ENCODE measurements at regions not wholly inside any gene's neighbourhood (a gene's known extent, or its start where the extent isn't known, plus 50 kb on each side); places are given as distances from the start of the nearest gene placed in this dataset.

GRCh38 chr1:98355656-98356383 is 305.7 kb upstream of the SNX7 start:
- H3K36me3 Mint-ChIP-seq = no peaks in the 10 kb centered on the region
- no peak for ATAC-seq
- peaks cover 0 to 5% (median 1%) of the 10 kb centered on the region in 4 donors for H3K4me1 Mint-ChIP-seq
- H3K27me3 Mint-ChIP-seq = no peaks in the 10 kb centered on the region
- H3K9me3 Mint-ChIP-seq = peaks cover 0 to 3% (median 0%) of the 10 kb centered on the region in 9 donors
- H3K27ac Mint-ChIP-seq = no peak overlapping the region
- no peak overlapping the region for H3K4me3 Mint-ChIP-seq
- POLR2A ChIA-PET = no interaction called here
- no peak for DNase-seq

DNA sequence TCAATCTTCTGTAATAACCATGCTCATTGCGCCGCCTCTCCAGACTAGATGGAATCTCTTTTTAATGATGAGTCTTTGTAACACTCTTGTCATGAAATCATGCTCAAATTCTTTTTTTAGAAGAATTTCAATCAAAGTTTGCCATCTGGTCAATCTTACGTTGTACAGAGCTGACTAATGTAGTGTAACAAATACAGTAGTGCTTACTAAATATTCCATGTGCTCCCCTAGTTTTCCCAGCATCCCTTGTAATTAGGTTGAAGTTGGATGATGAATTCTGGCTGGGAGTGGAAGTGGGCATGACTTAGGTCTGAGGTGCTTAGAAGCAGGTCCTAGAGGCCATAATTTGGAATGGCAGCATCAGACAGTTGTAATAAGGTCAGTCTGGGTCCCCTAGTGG is 309.1 kb upstream of the SNX7 start:
- H3K9me3 Mint-ChIP-seq = peaks cover 0 to 8% (median 0%) of the 10 kb centered on the region in 9 donors
- no peak for ATAC-seq
- POLR2A ChIA-PET = no interaction called here
- H3K27me3 Mint-ChIP-seq = no peaks in the 10 kb centered on the region
- no peaks in the 10 kb centered on the region for H3K36me3 Mint-ChIP-seq
- no peak for DNase-seq
- H3K27ac Mint-ChIP-seq = no peak overlapping the region
- peaks cover 0 to 5% (median 1%) of the 10 kb centered on the region in 4 donors for H3K4me1 Mint-ChIP-seq
- no peak overlapping the region for H3K4me3 Mint-ChIP-seq

DNA sequence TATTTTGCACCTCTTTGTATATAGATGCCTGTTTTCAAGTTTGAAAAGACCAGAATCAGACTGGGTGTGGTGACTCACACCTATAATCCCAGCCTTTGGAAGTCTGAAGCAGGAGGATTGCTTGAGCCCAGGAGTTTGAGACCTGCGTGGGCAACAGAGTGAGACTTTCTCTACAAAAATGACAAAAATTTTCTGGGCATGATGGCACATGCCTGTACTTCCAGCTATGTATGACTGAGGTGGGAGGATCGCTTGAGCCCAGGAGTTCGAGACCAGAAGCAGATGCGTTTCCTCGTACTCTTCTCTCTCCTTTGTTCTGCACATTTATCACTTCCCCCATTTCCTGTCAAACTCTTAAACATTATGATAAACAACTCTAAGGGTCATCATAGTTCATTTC is 310.0 kb upstream of the SNX7 start:
- Mint-ChIP-seq H3K27me3 (no peaks in the 10 kb centered on the region), H3K4me3 (no peak overlapping the region), H3K36me3 (no peaks in the 10 kb centered on the region), H3K9me3 (peaks cover 0 to 8% (median 0%) of the 10 kb centered on the region in 9 donors), H3K27ac (no peak overlapping the region), H3K4me1 (peaks cover 0 to 5% (median 1%) of the 10 kb centered on the region in 4 donors)
- no peak for DNase-seq
- no peak for ATAC-seq
- POLR2A ChIA-PET = no interaction called here

DNA sequence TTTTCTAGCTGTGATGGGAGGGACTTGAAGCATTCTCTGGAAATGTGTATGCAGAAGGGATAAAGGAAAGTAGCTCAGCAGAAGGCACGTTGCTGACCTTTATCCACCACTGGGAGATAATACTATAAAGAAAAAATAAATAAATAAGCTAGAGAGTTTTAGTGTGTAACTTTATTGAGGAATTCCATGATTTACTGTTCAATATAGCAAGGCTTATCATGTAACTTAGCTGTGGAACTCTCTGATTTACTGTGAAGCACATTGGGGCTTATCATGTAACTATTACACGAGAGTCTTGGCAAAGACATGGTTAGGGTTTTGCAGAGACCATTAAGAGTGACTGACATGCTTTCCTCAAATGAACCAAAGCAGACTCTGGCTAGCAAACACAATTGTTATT is 316.1 kb upstream of the SNX7 start:
- H3K4me1 Mint-ChIP-seq = no peaks in the 10 kb centered on the region
- ATAC-seq (no peak), DNase-seq (no peak)
- no peaks in the 10 kb centered on the region for H3K36me3 Mint-ChIP-seq
- no peak overlapping the region for H3K27ac Mint-ChIP-seq
- H3K4me3 Mint-ChIP-seq = no peak overlapping the region
- no peaks in the 10 kb centered on the region for H3K27me3 Mint-ChIP-seq
- POLR2A ChIA-PET = no interaction called here
- H3K9me3 Mint-ChIP-seq = peaks cover 0 to 8% (median 0%) of the 10 kb centered on the region in 9 donors

DNA sequence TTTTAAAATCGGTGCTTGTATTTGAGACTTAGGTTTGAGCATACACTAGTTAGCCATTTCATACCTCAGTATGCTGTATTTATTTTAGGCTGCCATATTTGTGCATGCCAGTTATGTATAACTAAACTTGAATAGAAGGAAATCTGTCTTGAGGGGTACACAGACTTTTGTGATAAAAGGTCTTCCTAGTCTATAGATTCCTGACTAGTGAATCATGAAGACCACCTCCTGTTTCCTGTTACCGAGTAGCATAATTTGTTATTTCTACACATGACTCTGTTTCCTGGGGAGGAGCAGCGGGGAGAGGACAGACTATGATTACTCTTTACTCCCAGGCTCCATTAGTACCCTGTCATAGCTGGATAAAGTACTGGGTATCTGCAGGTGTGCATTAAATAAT is 316.8 kb upstream of the SNX7 start:
- POLR2A ChIA-PET = no interaction called here
- no peaks in the 10 kb centered on the region for H3K36me3 Mint-ChIP-seq
- no peak for DNase-seq
- H3K4me3 Mint-ChIP-seq = no peak overlapping the region
- H3K9me3 Mint-ChIP-seq = peaks cover 0 to 8% (median 0%) of the 10 kb centered on the region in 9 donors
- ATAC-seq = no peak
- H3K27ac Mint-ChIP-seq = no peak overlapping the region
- no peaks in the 10 kb centered on the region for H3K27me3 Mint-ChIP-seq
- H3K4me1 Mint-ChIP-seq = no peaks in the 10 kb centered on the region

GRCh38 chr1:98342566-98342965 is 319.0 kb upstream of the SNX7 start:
- Mint-ChIP-seq H3K4me1 (no peaks in the 10 kb centered on the region), H3K36me3 (no peaks in the 10 kb centered on the region), H3K27ac (no peak overlapping the region), H3K9me3 (peaks cover 0 to 4% (median 0%) of the 10 kb centered on the region in 9 donors), H3K27me3 (no peaks in the 10 kb centered on the region), H3K4me3 (no peak overlapping the region)
- ATAC-seq (no peak), DNase-seq (no peak)
- POLR2A ChIA-PET = interaction anchor here (0.7 kb wide), 1 partner anchor 80 kb away, joined by 3 read pairs; no protein-coding TSS in a partner anchor

- peaks cover 0 to 7% (median 0%) of the 10 kb centered on the region in 9 donors for H3K9me3 Mint-ChIP-seq
- H3K4me1 Mint-ChIP-seq = no peaks in the 10 kb centered on the region
- no peak overlapping the region for H3K4me3 Mint-ChIP-seq
- POLR2A ChIA-PET = no interaction called here
- DNase-seq (no peak), ATAC-seq (no peak)
- H3K27me3 Mint-ChIP-seq = no peaks in the 10 kb centered on the region
- no peaks in the 10 kb centered on the region for H3K36me3 Mint-ChIP-seq
- no peak overlapping the region for H3K27ac Mint-ChIP-seq
Observed at GRCh38 chr1:98340511-98340910, 321.0 kb upstream of the SNX7 start.

DNA sequence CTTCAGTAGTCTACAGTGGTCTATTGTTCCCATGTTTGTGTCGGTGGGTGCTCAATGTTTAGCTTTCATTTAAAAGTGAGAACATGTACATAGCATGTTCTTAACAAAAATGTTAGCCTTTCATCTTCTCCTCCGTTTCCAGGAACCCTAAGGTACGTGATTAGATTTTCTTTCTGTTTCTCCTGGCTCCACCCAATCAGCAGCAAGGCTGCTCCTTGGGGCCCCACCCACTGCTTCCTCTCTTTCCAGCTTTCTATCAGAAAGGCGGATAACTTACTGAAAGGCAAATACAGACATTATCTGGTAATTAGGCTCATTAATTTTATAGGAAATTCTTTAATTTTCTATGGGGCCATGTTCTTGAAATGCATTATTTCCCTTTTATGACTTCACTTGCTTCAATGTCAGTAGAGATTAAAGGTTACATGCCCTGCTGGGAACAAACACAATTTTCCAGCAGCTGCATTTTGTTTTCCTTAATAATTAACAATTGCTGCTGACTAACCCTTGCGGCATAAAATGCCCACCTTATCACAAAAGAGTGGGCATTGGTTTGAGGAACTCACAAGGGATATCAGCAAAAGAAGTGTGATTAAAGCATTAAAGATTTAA is 324.9 kb upstream of the SNX7 start:
- Mint-ChIP-seq H3K36me3 (no peaks in the 10 kb centered on the region), H3K9me3 (peaks cover 0 to 3% (median 0%) of the 10 kb centered on the region in 9 donors), H3K4me1 (no peaks in the 10 kb centered on the region), H3K27ac (no peak overlapping the region), H3K27me3 (peaks cover 0 to 5% (median 3%) of the 10 kb centered on the region in 5 donors), H3K4me3 (no peak overlapping the region)
- DNase-seq (no peak), ATAC-seq (no peak)
- POLR2A ChIA-PET = no interaction called here

DNA sequence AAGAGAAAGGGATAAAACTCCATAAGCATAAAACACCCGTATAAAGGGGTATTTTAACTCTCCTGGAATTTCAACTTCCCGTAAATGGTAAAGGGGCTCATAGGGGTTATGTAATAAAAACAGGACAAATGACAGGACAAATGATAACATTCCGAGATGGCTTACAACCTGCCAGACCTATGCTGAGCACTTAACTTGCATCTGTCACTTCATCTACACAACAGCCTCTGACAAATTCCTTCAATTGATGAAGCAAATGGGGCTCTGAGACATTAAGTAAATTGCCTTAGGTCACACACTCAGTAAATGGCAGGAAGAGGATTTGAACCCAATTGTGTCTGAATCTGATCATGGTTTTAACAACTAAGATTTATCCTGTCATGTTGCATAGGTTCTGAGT is 327.6 kb upstream of the SNX7 start:
- POLR2A ChIA-PET = no interaction called here
- Mint-ChIP-seq H3K27ac (no peak overlapping the region), H3K4me3 (no peak overlapping the region), H3K4me1 (no peaks in the 10 kb centered on the region), H3K9me3 (peaks cover 0 to 7% (median 0%) of the 10 kb centered on the region in 9 donors), H3K27me3 (peaks cover 0 to 5% (median 3%) of the 10 kb centered on the region in 5 donors), H3K36me3 (no peaks in the 10 kb centered on the region)
- ATAC-seq (no peak), DNase-seq (no peak)

DNA sequence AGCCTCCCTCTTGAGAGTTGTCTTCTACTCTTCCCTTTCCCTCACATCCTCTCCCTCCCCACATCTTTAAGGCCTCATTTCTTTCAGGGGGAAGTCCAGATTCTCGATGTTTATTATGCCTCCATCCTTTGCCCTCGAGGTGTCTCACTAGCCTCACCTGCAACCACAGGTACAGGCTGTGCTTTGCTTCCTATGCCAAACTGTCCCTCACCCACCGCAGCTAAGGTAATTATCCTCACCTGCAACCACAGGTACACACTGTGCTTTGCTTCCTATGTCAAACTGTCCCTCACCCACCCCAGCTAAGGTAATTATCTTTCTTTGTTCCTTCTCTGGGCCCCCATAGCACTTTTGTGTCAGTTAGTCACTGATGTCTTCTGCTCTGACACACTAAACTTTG is 328.1 kb upstream of the SNX7 start:
- DNase-seq (no peak), ATAC-seq (no peak)
- no peak overlapping the region for H3K27ac Mint-ChIP-seq
- peaks cover 0 to 5% (median 3%) of the 10 kb centered on the region in 5 donors for H3K27me3 Mint-ChIP-seq
- H3K4me1 Mint-ChIP-seq = no peaks in the 10 kb centered on the region
- peaks cover 0 to 7% (median 0%) of the 10 kb centered on the region in 9 donors for H3K9me3 Mint-ChIP-seq
- H3K4me3 Mint-ChIP-seq = no peak overlapping the region
- H3K36me3 Mint-ChIP-seq = no peaks in the 10 kb centered on the region
- POLR2A ChIA-PET = no interaction called here

DNA sequence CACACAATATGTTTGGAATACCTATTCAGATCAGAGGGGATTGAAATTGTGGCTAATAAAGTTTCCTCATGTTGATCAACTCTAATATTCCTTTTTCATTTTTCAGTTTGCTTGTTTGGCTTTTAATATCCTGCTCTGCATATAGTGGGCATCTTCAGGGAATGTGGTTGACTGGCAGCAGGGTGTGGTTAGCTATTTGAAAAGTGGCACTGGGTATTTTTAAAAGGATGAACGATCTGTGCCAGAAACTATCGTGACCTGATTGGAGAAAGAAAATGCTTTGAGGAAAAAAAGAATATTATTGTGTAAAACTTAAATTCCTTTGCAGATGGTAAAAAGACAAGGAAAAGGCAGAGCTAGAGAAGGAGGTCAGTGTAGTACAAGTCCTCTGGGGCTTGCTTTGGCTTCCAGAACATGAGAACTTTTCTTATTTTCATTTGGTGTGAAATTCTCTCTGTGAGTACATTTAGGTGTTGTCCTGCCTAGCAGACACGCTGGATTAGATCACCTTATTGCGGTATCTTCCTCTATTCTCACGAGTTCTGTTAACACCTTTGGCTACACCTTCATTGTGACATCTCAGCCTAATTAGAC is 329.7 kb upstream of the SNX7 start:
- no peaks in the 10 kb centered on the region for H3K36me3 Mint-ChIP-seq
- POLR2A ChIA-PET = interaction anchor here (0.6 kb wide), 1 partner anchor 36 kb away, joined by 3 read pairs; no protein-coding TSS in a partner anchor
- H3K27me3 Mint-ChIP-seq = peaks cover 0 to 5% (median 3%) of the 10 kb centered on the region in 5 donors
- H3K4me1 Mint-ChIP-seq = no peaks in the 10 kb centered on the region
- H3K9me3 Mint-ChIP-seq = peaks cover 0 to 4% (median 0%) of the 10 kb centered on the region in 9 donors
- H3K27ac Mint-ChIP-seq = no peak overlapping the region
- ATAC-seq (no peak), DNase-seq (no peak)
- no peak overlapping the region for H3K4me3 Mint-ChIP-seq

DNA sequence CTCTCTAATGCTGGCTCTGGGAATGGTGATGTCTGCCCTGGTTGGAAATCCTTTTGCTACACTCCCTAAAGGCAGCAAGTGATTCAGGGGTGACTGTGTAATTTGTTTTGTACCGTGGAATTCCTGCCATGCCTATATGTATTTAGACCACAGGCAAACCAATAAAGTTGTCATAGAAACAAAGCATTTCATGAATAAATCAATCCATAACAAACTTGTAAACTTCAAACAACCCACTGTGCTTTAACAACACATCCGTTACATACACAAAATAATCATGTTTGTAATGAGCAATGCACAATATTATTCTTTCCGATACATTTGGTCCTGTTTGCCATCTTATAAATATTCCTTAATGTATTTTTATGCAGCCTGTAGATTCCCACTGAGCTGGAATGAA is 330.3 kb upstream of the SNX7 start:
- DNase-seq (no peak), ATAC-seq (no peak)
- Mint-ChIP-seq H3K4me1 (no peaks in the 10 kb centered on the region), H3K27ac (no peak overlapping the region), H3K9me3 (peaks cover 0 to 4% (median 0%) of the 10 kb centered on the region in 9 donors), H3K4me3 (no peak overlapping the region), H3K36me3 (no peaks in the 10 kb centered on the region), H3K27me3 (peaks cover 0 to 5% (median 3%) of the 10 kb centered on the region in 5 donors)
- POLR2A ChIA-PET = no interaction called here

DNA sequence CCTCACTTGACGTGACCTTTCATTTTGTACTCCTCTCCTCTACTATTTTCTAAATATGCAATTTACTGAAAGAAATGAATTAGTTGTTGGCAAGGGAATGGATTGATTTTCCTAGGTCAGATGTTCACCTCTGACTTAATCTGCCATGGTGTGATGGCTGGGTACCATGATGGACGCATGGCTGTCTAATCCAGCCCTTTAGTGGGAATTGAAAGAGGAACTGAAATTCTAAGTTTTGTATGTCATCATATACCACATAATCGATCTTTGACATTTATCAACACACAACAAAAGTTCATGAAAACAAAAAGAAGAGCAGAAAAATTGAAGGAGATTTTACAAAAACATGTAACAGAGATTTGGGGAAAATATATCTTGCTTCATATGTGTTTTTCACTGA is 331.3 kb upstream of the SNX7 start:
- peaks cover 0 to 5% (median 3%) of the 10 kb centered on the region in 5 donors for H3K27me3 Mint-ChIP-seq
- ATAC-seq (no peak), DNase-seq (no peak)
- H3K36me3 Mint-ChIP-seq = no peaks in the 10 kb centered on the region
- no peak overlapping the region for H3K27ac Mint-ChIP-seq
- H3K4me1 Mint-ChIP-seq = no peaks in the 10 kb centered on the region
- no peak overlapping the region for H3K4me3 Mint-ChIP-seq
- peaks cover 0 to 4% (median 0%) of the 10 kb centered on the region in 9 donors for H3K9me3 Mint-ChIP-seq
- POLR2A ChIA-PET = interaction anchor here (0.8 kb wide), 1 partner anchor 18 kb away, joined by 3 read pairs; no protein-coding TSS in a partner anchor

Measured in naive thymus-derived CD8-positive, alpha-beta T cell (primary cell).